GM19240 (cell line): ENCODE measurements at regions not wholly inside any gene's neighbourhood (a gene's known extent, or its start where the extent isn't known, plus 50 kb on each side); places are given as distances from the start of the nearest gene placed in this dataset.
"Not testable (repeated sequence)": the region's sequence is repeated elsewhere in the genome, so short reads cannot be mapped to it uniquely, and the experiment has no call there.

ENCODE experiments used
- DNase-seq: peaks from one replicate; pipeline ENCODE4 v3.0.0; 2011; ENCODE audit warnings: low spot score; ENCODE audit not compliant: insufficient read length

GRCh38 chr2:155583674-155584195 lies 748.8 kb downstream of the NR4A2 start:
- no peak for DNase-seq

GRCh38 chr2:155574941-155575340 lies 757.6 kb downstream of the NR4A2 start:
- no peak for DNase-seq

DNA sequence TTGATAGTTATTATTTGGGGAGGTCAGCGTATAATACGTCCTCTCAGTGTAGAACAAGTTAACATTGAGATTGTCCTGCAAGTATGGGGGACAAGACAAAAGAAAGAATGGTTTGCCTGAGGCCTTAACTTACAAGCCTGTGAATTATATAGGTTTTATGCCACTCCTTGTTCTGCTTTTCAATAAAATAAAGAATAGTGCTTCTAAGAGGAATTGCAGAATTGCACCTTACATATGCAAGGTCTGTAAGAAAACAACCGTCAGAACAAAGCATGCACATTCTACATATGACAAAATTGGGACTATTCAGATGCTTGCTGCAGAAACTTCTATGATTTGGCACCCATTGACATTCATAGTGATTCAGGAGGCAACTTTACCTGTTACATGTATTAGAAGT lies 785.0 kb downstream of the NR4A2 start:
- DNase-seq, result no peak

DNA sequence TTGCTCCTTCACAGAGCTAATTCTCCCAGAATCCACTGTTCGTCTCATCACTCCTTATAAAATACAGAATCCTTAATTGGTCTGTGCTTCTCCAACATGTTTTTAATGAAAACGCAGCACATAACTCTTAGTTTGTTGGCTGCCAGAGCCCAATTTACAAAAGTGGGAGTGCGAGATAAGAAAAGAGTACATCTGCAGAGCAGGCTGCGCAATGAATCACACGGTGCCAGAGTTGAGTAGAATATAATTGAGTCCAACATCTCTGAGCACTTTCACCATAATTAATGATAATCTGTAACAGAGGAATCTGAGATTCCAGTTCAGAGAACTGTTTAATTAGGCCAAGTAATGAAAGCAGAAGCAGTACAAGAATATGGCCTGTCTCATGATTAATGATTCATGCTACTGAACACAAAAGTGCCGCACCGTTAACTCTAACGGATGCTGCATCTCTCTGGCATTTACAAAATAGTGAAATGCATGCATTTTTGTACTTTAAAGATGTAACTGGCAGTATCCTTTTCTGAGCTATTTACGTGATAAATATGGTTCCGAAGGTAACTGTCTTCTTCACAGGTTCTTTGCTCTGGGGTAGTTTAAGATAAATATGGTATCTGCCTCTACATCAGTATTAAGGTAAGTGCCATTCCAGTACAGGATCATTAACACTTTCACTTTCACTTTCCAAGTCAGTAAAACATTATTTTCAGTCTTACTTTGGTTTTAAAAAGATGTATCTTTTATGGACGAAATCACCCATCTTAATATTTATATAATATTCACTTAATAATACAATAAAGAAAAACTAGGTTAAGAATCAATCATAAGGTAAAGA lies 785.6 kb downstream of the NR4A2 start:
- DNase-seq, result no peak

DNA sequence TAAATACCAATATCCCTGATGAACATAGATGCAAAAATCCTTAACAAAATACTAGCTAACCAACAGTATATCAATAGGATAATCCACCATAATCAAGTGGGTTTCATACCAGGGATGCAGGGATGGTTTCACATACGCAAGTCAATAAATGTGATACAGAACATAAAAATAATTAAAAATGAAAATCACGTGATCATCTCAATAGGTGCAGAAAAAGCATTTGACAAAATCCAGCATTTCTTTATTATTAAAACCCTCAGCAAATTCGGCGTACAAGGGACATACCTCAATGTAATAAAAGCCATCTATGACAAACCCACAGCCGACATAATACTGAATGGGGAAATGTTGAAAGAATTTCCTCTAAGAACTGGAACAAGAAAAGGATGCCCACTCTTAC lies 793.5 kb downstream of the NR4A2 start:
- not testable (repeated sequence) for DNase-seq

DNA sequence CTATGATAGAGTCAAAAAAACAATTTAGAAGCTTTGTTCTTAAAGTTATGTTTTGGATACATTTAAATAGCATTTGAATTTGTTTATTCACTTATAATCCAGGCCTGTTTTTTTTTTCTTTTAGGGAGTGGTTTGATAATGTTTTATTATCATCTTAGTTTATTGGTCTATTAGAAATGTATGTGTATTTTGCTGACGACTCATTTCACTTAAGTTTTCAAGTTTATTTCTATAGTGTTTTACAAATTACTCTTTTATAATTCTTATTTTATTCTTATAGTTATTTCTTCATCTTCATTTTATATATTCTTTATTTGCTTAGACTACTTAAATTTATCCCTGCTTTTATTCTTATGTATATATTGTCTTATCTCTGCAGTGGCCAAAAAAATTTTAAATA lies 804.5 kb downstream of the NR4A2 start:
- DNase-seq, result no peak

DNA sequence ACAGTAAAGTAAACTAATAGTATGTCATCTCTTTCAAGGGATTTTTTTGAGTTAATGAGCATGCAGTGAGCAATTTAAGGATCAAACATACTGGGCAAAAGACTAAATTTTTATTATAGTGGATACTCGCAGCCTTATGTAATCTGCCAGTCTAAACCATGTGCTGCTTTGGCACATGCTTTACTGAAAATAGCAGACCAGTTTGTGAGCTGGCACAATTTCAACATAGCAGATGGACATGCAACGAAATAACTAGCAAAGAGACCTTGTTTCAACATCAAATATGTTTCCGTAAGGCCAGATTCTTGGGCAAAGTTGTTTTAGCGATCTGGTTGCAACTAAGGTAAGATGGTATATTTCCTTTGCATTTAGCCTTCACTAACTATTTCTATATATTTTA lies 807.3 kb downstream of the NR4A2 start:
- DNase-seq, result no peak

DNA sequence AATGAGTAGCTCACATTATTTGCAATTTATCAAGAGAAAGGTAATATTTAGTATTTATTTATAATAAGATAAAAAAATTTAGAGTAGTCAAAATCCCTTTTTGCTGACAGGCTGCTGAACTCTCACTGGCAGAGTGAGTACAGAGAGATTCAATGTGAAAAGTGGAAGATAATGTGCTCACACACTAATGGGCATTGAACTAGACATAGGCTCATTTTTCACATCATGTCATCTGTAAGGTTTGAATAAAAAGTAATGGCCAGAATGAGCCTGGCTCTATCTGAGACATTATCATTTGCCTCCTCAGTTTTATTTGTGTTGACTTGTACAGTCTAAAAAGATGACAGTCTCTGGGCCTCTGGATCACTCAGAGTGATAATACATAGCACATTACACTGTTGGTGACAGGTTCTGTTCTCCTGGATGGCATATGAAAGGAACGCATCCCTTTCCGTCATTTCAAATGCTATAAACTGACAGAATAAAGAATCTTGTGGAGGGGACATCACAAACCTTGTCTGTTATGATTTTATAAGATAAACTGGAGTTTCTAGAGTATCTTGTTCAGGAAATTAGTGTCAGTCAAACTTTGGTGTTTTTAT lies 812.9 kb downstream of the NR4A2 start:
- DNase-seq, result no peak

GRCh38 chr2:155518094-155518493 lies 814.4 kb downstream of the NR4A2 start:
- no peak for DNase-seq

- no peak for DNase-seq
Measured at GRCh38 chr2:155517362-155517761, 815.2 kb downstream of the NR4A2 start.

DNA sequence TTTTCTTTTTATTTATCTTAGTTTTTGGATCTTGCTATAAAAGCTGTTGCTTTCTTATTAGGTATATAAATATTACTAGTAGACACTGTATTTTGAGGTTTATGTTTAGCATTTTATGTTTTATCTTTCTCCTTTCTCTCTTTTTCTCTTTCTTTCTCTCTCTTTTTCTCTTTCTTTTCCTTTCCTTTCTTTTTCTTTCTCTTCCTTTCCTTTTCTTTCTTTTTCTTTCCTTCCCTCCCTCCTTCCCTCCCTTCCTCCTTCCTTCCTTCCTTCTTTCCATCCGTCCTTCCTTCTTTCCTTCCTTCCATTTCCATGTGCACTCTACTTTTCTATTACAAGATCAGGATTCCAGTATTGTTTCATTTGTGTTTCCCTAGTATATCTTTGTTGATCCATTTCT lies 814.8 kb downstream of the KCNJ3 start:
- no peak for DNase-seq

- no peak for DNase-seq
Measured at GRCh38 chr2:155502766-155503165, 804.3 kb downstream of the KCNJ3 start.

DNA sequence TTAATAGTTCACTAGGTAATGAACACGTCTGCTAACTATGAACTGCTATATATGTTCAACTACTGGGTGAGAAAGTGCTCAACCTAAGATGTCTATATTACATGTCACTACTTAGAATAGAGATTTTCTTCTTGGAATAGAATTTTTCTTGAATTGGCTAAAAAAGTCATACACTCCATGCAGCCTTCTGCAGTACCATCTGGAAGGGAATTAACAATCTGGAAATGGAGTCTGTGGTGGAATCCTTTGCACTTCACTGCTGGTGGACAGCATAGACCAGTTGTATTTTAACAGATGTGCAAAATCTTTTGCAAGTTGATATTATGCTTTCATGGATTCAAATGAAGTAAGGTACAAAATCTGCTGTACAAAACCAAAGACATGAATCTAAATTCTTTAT lies 799.6 kb downstream of the KCNJ3 start:
- no peak for DNase-seq

DNA sequence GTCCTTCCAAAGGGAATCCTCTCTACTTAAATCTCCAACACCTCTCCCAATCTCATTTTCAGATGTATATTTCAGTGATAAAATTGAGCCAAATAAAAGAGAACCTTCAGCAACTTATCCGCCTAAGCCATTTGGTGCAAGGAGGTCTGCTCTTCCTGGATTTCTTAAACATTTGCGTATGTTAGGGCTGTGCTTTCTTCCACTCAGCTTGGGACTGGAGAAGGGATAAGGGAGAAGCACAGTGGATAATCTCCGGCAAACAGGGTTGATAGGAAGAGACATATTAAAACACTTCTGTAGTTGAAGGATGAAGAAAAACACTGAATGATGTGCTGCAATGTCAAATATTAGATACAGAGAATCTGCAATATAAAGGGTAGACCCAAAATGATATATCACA lies 796.2 kb downstream of the KCNJ3 start:
- no peak for DNase-seq

GRCh38 chr2:155485141-155485842 lies 786.8 kb downstream of the KCNJ3 start:
- DNase-seq, result no peak

DNA sequence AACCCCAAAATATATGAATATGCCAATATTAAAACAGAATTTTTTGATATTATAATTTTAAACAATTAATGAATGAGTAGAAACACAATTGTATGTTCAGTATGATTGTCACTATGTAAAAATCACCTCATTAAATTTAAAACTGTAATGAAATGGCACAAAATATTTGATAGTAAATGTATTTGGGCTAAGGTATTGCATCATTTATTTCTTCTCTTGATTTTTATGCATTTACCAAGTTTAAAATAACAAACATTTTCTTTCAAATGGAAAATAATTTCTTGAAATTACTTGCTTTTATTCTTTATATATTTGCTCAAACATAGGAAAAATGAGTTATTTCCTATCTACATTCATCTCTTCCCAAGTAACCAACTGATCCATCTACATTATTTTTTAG lies 782.6 kb downstream of the KCNJ3 start:
- no peak for DNase-seq

- not testable (repeated sequence) for DNase-seq
Measured at GRCh38 chr2:155472018-155472417, 773.5 kb downstream of the KCNJ3 start.

DNA sequence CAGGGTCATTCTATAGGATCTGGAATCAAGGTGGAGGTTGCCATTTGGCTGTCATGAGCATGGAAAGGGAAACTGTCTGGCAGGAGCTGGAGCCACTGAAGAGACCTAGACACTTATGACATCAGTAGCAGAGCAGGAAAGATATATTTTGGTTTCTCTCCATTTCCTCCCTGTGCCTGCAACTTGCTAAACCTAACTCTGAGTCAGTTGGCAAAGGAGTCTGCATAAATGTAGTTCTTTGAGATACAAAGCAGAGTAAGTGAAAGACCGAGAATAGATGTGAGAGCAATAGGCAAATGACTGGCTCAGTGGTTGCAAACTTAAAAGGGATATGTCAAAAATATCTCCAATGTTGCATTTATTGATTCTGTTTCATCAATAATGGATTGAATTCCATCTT lies 757.7 kb downstream of the KCNJ3 start:
- no peak for DNase-seq

DNA sequence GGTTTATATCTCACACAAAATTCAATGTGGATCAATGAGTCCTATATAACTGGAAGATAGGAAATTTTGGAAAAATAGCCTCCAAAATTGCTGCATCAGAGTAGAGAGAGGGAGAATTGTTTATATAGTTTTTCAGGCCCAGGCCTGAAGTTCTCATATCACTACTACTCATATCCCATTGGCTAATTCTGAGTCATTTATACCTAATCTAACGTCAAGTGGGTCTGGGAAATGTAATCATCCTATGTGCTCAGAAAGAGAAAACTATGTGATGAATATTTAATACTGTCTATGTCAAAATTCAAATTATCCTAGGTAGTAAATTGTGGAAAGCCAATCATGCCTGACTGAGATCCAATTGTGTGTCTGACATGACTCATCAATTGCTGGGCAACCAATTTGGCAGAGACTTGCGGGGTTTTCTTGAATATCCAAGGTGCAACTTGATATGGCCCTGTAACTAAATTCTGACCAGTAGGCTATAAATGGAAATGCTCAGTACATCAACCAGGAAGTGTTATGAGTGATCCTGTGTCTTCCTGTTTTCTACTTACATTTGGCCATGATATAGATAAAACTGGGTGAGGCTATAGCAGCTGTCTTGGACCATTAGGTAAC lies 744.4 kb downstream of the KCNJ3 start:
- no peak for DNase-seq

DNA sequence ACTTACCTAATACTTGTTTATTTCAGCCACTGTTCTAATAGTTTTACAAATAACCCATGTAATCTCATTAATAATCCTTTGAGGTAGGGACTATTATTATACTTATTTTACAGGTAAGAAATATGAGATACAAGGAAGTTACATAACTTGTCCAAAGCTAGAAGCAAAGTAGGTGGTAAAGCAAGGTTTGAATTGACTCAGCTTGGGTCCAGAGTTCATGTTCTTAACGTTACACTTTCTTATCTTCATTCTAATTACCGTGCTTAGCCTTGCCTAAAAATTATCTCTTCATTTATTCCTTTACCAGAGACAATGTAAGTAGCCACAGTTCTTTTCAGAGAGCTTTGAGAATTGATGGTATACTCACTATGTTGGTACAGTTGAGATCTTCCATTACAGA lies 743.6 kb downstream of the KCNJ3 start:
- DNase-seq, result no peak

DNA sequence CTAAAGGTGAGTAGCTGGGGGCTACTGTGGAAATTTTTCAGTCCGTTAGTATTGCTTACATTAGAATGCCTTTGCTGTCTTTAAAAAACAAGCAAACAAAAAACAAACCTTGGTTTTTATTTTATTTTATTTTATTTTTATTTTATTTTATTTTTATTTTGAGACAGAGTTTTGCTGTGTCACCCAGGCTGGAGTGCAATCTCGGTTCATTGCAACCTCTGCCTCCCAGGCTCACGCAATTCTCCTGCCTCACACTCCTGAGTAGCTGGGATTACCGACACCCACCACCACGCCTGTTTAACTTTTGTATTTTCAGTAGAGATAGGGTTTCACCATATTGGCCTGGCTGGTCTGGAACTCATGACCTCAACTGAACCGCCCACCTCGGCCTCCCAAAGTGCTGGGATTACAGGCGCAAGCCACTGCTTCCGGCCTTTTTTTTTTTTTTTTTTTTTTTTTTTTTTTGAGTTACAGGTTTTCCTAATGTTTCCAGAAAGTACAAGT lies 732.6 kb downstream of the KCNJ3 start:
- no peak for DNase-seq

- DNase-seq, result no peak
Measured at GRCh38 chr2:155427470-155427869, 729.0 kb downstream of the KCNJ3 start.
